Panc1 (cell line): ENCODE measurements at regions not wholly inside any gene's neighbourhood (a gene's known extent, or its start where the extent isn't known, plus 50 kb on each side); places are given as distances from the start of the nearest gene placed in this dataset.

ENCODE experiments used
- ATAC-seq: fragments of 200-7000 bp; cut with Tn5 transposase; 2 replicates; pipeline ENCODE4 v1.9.1; 2020; ENCODE audit warnings: mild to moderate bottlenecking, moderate library complexity
- BruUV-seq: library from RNA; stranded (reverse); fragments of 400-500 nt; replicated peaks from 2 replicates; lab custom pipeline; 2021; lab: Mats Ljungman, UMichigan
- CTCF ChIA-PET: fragments of 300-600 bp; sonication (Branson Sonifier 250); formaldehyde crosslinking; loops from one replicate; lab custom pipeline; 2022; ENCODE audit warnings: antibody characterized with exemption; lab: Charles Lee
- POLR2A ChIA-PET: fragments of 300-600 bp; sonication (Branson Sonifier 250); formaldehyde crosslinking; loops from one replicate; lab custom pipeline; 2022; ENCODE audit warnings: antibody characterized with exemption; lab: Charles Lee
- DNase-seq: peaks from one replicate; pipeline ENCODE4 v3.0.0-alpha.2; 2010; ENCODE audit warnings: low read depth, low spot score
- H3K27ac ChIP-seq: 2 replicates; pipeline ENCODE4 v1.5.1; 2011; ENCODE audit warnings: mild to moderate bottlenecking, low read length, inconsistent platforms
- H3K27me3 ChIP-seq: fragments of 200-500 bp; sonication (Bioruptor generic); 2 replicates; pipeline ENCODE4 v1.6.0; 2014; ENCODE audit warnings: low read length, inconsistent platforms; ENCODE audit not compliant: control insufficient read depth, insufficient read depth
- H3K36me3 ChIP-seq: fragments of 200-500 bp; sonication (Bioruptor generic); 2 replicates; pipeline ENCODE4 v1.5.1; 2014; ENCODE audit warnings: inconsistent platforms, mild to moderate bottlenecking, low read length, moderate library complexity; ENCODE audit not compliant: control insufficient read depth, insufficient read depth
- H3K4me1 ChIP-seq: 2 replicates; pipeline ENCODE4 v1.5.1; 2011; ENCODE audit warnings: inconsistent platforms, mild to moderate bottlenecking, low read length, moderate library complexity; ENCODE audit not compliant: control insufficient read depth, insufficient read depth
- H3K4me3 ChIP-seq, 2 experiments: 2 replicates each; pipeline ENCODE4 v1.5.1; 2011 to 2012; ENCODE audit warnings: low read depth in 2 of 2, low read length in 2 of 2, mild to moderate bottlenecking in 2 of 2, inconsistent platforms in 1 of 2, moderate library complexity in 1 of 2
- H3K9me3 ChIP-seq: fragments of 200-500 bp; sonication (Bioruptor generic); 2 replicates; pipeline ENCODE4 v1.5.1; 2014; ENCODE audit warnings: low read depth, mild to moderate bottlenecking, inconsistent platforms, low read length, moderate library complexity; ENCODE audit not compliant: control insufficient read depth, insufficient read depth
- CTCF ChIP-seq: fragments of 450-650 bp; IDR thresholded peaks from 2 replicates; pipeline ENCODE4 v1.5.1; 2017; ENCODE audit warnings: mild to moderate bottlenecking
- POLR2AphosphoS5 ChIP-seq: IDR thresholded peaks from 2 replicates; pipeline ENCODE4 v1.6.1; 2012; ENCODE audit warnings: mild to moderate bottlenecking, low read depth, low read length, moderate library complexity
- REST ChIP-seq, 2 experiments: IDR thresholded peaks; 2 replicates each; pipeline ENCODE4 v1.6.1; 2011 to 2012; ENCODE audit warnings: low read depth in 2 of 2, control low read depth in 1 of 2, low read length in 1 of 2, mild to moderate bottlenecking in 1 of 2, moderate library complexity in 1 of 2; ENCODE audit not compliant: insufficient read depth in 1 of 2
- SIN3A ChIP-seq: IDR thresholded peaks from 2 replicates; pipeline ENCODE4 v1.6.1; 2012; ENCODE audit warnings: low read depth, mild to moderate bottlenecking, low read length, moderate library complexity, borderline replicate concordance; ENCODE audit not compliant: insufficient read depth
- TCF7L2 ChIP-seq: IDR thresholded peaks from 2 replicates; pipeline ENCODE4 v1.6.1; 2011; ENCODE audit warnings: mild to moderate bottlenecking, low read depth, low read length, inconsistent platforms
- in situ Hi-C: cut with HindIII; loops from 2 replicates; pipeline ENCODE4 v1.10.0; 2016; ENCODE audit warnings: low sequenced_read_pairs, low pct_unique_long_range_greater_than_20kb
- intact Hi-C: fragments of 100-400 bp; cut with micrococcal nuclease; formaldehyde crosslinking; loops from one replicate; pipeline ENCODE4 v1.10.0; 2022; ENCODE audit not compliant: unreplicated experiment

GRCh38 chr2:173614265-173614930 lies 259.7 kb downstream of the CDCA7 start:
- no peaks in the 10 kb centered on the region for H3K36me3 ChIP-seq
- BruUV-seq = no TSS peak
- POLR2A ChIA-PET = no interaction called here
- peak; percentile 78 for TF ChIP-seq TCF7L2
- TF ChIP-seq SIN3A = no peak
- TF ChIP-seq POLR2AphosphoS5 = no peak
- no peaks in the 10 kb centered on the region for H3K27me3 ChIP-seq
- CTCF ChIA-PET = no interaction called here
- ATAC-seq (peak; percentile 53; the same call in 1 of the 2 replicates), DNase-seq (no peak)
- peaks cover 4% of the 10 kb centered on the region; the same call in 1 of the 2 replicates for H3K4me1 ChIP-seq
- no peaks in the 10 kb centered on the region for H3K9me3 ChIP-seq
- in situ Hi-C loops = no loop called here
- H3K27ac ChIP-seq = peak overlapping the region; percentile 37; the same call in 1 of the 2 replicates
- no peak overlapping the region for H3K4me3 ChIP-seq
- intact Hi-C loops = no loop called here

GRCh38 chr2:173623438-173624319 lies 269.0 kb downstream of the CDCA7 start:
- H3K27ac ChIP-seq = no peak overlapping the region
- no peak for ATAC-seq
- DNase-seq = no peak
- in situ Hi-C loops (no loop called here), intact Hi-C loops (no loop called here)
- peaks cover 4% of the 10 kb centered on the region; the same call in 1 of the 2 replicates for H3K4me1 ChIP-seq
- ChIA-PET CTCF (no interaction called here), POLR2A (no interaction called here)
- H3K9me3 ChIP-seq = no peaks in the 10 kb centered on the region
- TF ChIP-seq REST (IDR thresholded peaks at IDR 0.05; ENCODE audit: insufficient read depth in 1 of 2, low read depth in 2 of 2, low read length in 1 of 2) (no peak), CTCF (no peak), POLR2AphosphoS5 (no peak), SIN3A (no peak), TCF7L2 (no peak)
- no peaks in the 10 kb centered on the region for H3K27me3 ChIP-seq
- no peak overlapping the region for H3K4me3 ChIP-seq
- no peaks in the 10 kb centered on the region for H3K36me3 ChIP-seq
- no TSS peak for BruUV-seq
